ENCODE measurements at regions not wholly inside any gene's neighbourhood (a gene's known extent, or its start where the extent isn't known, plus 50 kb on each side); places are given as distances from the start of the nearest gene placed in this dataset.

- TF ChIP-seq ELF4 (IDR thresholded peaks at IDR 0.05) (no peak), BHLHE40 (IDR thresholded peaks at IDR 0.05; ENCODE audit: borderline replicate concordance) (no peak), ZNF384 (IDR thresholded peaks at IDR 0.05) (no peak), CTBP1 (IDR thresholded peaks at IDR 0.05; ENCODE audit: borderline replicate concordance) (no peak), HDGF (IDR thresholded peaks at IDR 0.05; ENCODE audit: borderline replicate concordance) (no peak), TARDBP (IDR thresholded peaks at IDR 0.05) (no peak), SP1 (IDR thresholded peaks at IDR 0.05) (no peak), L3MBTL2 (conservative IDR thresholded peaks at IDR 0.05) (no peak)
Measured at GRCh38 chr16:73572135-73572828, 524.4 kb upstream of the ZFHX3 start.

Measured in HEK293T (cell line).